Mesothelial cell of epicardium (in vitro differentiated cells): ENCODE measurements at regions not wholly inside any gene's neighbourhood (a gene's known extent, or its start where the extent isn't known, plus 50 kb on each side); places are given as distances from the start of the nearest gene placed in this dataset.
"Not testable (repeated sequence)": the region's sequence is repeated elsewhere in the genome, so short reads cannot be mapped to it uniquely, and the experiment has no call there.

Experiments used
- DNase-seq, 2 experiments: peaks; one replicate each; pipeline ENCODE4 v3.0.0; 2021; ENCODE audit warnings: low spot score in 2 of 2; ENCODE audit not compliant: unreplicated experiment in 2 of 2
- H3K27ac Mint-ChIP-seq: 2 replicates; pipeline ENCODE4 v1.8.0; 2021; ENCODE audit warnings: mixed read lengths
- H3K27me3 Mint-ChIP-seq: 2 replicates; pipeline ENCODE4 v1.8.0; 2021; ENCODE audit warnings: low read depth, mixed read lengths
- H3K36me3 Mint-ChIP-seq: 2 replicates; pipeline ENCODE4 v1.8.0; 2021; ENCODE audit warnings: mixed read lengths
- H3K4me1 Mint-ChIP-seq: 2 replicates; pipeline ENCODE4 v1.8.0; 2021; ENCODE audit warnings: mixed read lengths
- H3K4me3 Mint-ChIP-seq: 2 replicates; pipeline ENCODE4 v1.8.0; 2021; ENCODE audit warnings: mild to moderate bottlenecking, moderate library complexity, mixed read lengths
- H3K9me3 Mint-ChIP-seq: 2 replicates; pipeline ENCODE4 v1.8.0; 2021; ENCODE audit warnings: mixed read lengths
- CTCF ChIP-seq: fragments of 200-600 bp; sonication (generic); IDR thresholded peaks from one replicate; pipeline ENCODE4 v1.5.0; 2021; ENCODE audit warnings: antibody characterized with exemption; ENCODE audit not compliant: unreplicated experiment

- no peak overlapping the region for H3K4me3 Mint-ChIP-seq
- H3K27me3 Mint-ChIP-seq: no peaks in the 10 kb centered on the region
- no peak for TF ChIP-seq CTCF
- H3K4me1 Mint-ChIP-seq: no peaks in the 10 kb centered on the region
- H3K27ac Mint-ChIP-seq: no peak overlapping the region
- peaks cover 57% of the 10 kb centered on the region for H3K9me3 Mint-ChIP-seq
- H3K36me3 Mint-ChIP-seq: no peaks in the 10 kb centered on the region
- DNase-seq: no peak
Observed at GRCh38 chr2:80969900-80970299, 665.3 kb upstream of the LRRTM1 start.

- no peak overlapping the region for H3K27ac Mint-ChIP-seq
- H3K27me3 Mint-ChIP-seq: no peaks in the 10 kb centered on the region
- no peak for DNase-seq
- no peak for TF ChIP-seq CTCF
- no peak overlapping the region for H3K4me3 Mint-ChIP-seq
- peaks cover 59% of the 10 kb centered on the region for H3K9me3 Mint-ChIP-seq
- no peaks in the 10 kb centered on the region for H3K4me1 Mint-ChIP-seq
- H3K36me3 Mint-ChIP-seq: no peaks in the 10 kb centered on the region
Observed at GRCh38 chr2:80968450-80968849, 663.9 kb upstream of the LRRTM1 start.

GRCh38 chr2:80947601-80948130, 643.1 kb upstream of the LRRTM1 start:
- Mint-ChIP-seq H3K9me3 (no peaks in the 10 kb centered on the region), H3K36me3 (no peaks in the 10 kb centered on the region), H3K27ac (no peak overlapping the region), H3K4me1 (no peaks in the 10 kb centered on the region), H3K27me3 (no peaks in the 10 kb centered on the region), H3K4me3 (no peak overlapping the region)
- TF ChIP-seq CTCF: no peak
- DNase-seq: no peak

GRCh38 chr2:80943487-80943886, 638.9 kb upstream of the LRRTM1 start:
- Mint-ChIP-seq H3K27ac (no peak overlapping the region), H3K4me1 (no peaks in the 10 kb centered on the region)
- no peak for TF ChIP-seq CTCF

GRCh38 chr2:80942766-80943165, 638.2 kb upstream of the LRRTM1 start:
- Mint-ChIP-seq H3K4me1 (no peaks in the 10 kb centered on the region), H3K36me3 (no peaks in the 10 kb centered on the region), H3K4me3 (no peak overlapping the region), H3K9me3 (peaks cover 2% of the 10 kb centered on the region), H3K27me3 (no peaks in the 10 kb centered on the region), H3K27ac (no peak overlapping the region)
- TF ChIP-seq CTCF: no peak
- DNase-seq: no peak

More at GRCh38 chr2:80943487-80943886, 638.9 kb upstream of the LRRTM1 start:
- Mint-ChIP-seq H3K36me3 (no peaks in the 10 kb centered on the region), H3K27me3 (no peaks in the 10 kb centered on the region), H3K9me3 (no peaks in the 10 kb centered on the region), H3K4me3 (no peak overlapping the region)
- no peak for DNase-seq

GRCh38 chr2:80938463-80938862, 633.9 kb upstream of the LRRTM1 start:
- no peak for TF ChIP-seq CTCF
- no peak for DNase-seq
- Mint-ChIP-seq H3K36me3 (no peaks in the 10 kb centered on the region), H3K27me3 (no peaks in the 10 kb centered on the region), H3K27ac (no peak overlapping the region), H3K4me1 (no peaks in the 10 kb centered on the region), H3K4me3 (no peak overlapping the region), H3K9me3 (peaks cover 18% of the 10 kb centered on the region)

GRCh38 chr2:80931820-80932219, 627.3 kb upstream of the LRRTM1 start:
- not testable (repeated sequence) for H3K27ac Mint-ChIP-seq, H3K27me3 Mint-ChIP-seq, H3K4me1 Mint-ChIP-seq, DNase-seq, H3K36me3 Mint-ChIP-seq, H3K4me3 Mint-ChIP-seq
- H3K9me3 Mint-ChIP-seq: peaks cover 54% of the 10 kb centered on the region
